ENCODE measurements at regions not wholly inside any gene's neighbourhood (a gene's known extent, or its start where the extent isn't known, plus 50 kb on each side); places are given as distances from the start of the nearest gene placed in this dataset.

DNA sequence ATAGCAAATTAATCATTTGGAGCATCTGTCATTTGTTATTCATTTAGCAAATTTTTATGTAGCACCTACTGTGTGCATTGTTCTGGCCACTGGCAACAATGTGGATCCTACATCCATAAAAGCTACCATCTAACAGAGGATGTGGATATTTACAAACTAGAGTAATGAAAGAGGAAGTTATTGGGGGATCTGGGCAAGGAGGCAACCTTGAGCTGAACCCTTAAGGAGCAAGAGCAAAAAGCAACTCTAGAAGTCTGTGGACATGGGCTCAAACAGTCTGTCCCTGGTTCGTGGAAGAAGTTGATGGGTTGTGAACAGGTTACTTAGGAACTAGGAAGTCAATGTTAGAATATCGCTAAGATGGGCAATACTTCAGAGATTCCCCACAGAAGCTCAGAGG lies 259.9 kb downstream of the SYK start:
- TF ChIP-seq, protein P1, sequence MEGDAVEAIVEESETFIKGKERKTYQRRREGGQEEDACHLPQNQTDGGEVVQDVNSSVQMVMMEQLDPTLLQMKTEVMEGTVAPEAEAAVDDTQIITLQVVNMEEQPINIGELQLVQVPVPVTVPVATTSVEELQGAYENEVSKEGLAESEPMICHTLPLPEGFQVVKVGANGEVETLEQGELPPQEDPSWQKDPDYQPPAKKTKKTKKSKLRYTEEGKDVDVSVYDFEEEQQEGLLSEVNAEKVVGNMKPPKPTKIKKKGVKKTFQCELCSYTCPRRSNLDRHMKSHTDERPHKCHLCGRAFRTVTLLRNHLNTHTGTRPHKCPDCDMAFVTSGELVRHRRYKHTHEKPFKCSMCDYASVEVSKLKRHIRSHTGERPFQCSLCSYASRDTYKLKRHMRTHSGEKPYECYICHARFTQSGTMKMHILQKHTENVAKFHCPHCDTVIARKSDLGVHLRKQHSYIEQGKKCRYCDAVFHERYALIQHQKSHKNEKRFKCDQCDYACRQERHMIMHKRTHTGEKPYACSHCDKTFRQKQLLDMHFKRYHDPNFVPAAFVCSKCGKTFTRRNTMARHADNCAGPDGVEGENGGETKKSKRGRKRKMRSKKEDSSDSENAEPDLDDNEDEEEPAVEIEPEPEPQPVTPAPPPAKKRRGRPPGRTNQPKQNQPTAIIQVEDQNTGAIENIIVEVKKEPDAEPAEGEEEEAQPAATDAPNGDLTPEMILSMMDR (IDR thresholded peaks at IDR 0.05): no peak
- no peak for TF ChIP-seq POLR2AphosphoS5 (IDR thresholded peaks at IDR 0.05; ENCODE audit: low read depth, low read length)
- TF ChIP-seq, protein P2, sequence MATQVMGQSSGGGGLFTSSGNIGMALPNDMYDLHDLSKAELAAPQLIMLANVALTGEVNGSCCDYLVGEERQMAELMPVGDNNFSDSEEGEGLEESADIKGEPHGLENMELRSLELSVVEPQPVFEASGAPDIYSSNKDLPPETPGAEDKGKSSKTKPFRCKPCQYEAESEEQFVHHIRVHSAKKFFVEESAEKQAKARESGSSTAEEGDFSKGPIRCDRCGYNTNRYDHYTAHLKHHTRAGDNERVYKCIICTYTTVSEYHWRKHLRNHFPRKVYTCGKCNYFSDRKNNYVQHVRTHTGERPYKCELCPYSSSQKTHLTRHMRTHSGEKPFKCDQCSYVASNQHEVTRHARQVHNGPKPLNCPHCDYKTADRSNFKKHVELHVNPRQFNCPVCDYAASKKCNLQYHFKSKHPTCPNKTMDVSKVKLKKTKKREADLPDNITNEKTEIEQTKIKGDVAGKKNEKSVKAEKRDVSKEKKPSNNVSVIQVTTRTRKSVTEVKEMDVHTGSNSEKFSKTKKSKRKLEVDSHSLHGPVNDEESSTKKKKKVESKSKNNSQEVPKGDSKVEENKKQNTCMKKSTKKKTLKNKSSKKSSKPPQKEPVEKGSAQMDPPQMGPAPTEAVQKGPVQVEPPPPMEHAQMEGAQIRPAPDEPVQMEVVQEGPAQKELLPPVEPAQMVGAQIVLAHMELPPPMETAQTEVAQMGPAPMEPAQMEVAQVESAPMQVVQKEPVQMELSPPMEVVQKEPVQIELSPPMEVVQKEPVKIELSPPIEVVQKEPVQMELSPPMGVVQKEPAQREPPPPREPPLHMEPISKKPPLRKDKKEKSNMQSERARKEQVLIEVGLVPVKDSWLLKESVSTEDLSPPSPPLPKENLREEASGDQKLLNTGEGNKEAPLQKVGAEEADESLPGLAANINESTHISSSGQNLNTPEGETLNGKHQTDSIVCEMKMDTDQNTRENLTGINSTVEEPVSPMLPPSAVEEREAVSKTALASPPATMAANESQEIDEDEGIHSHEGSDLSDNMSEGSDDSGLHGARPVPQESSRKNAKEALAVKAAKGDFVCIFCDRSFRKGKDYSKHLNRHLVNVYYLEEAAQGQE (IDR thresholded peaks at IDR 0.05; ENCODE audit: insufficient read depth in 1 of 2, low read depth in 2 of 2, low read length in 1 of 2): no peak
- TF ChIP-seq TCF7L2 (IDR thresholded peaks at IDR 0.05; ENCODE audit: low read depth, low read length): no peak
